Right atrium auricular region (tissue), 2 donors: ENCODE measurements at regions not wholly inside any gene's neighbourhood (a gene's known extent, or its start where the extent isn't known, plus 50 kb on each side); places are given as distances from the start of the nearest gene placed in this dataset.

Experiments used
- DNase-seq: peaks from one replicate; pipeline ENCODE4 v3.0.0-alpha.2; 2019; ENCODE audit warnings: low spot score
- H3K27ac ChIP-seq, 2 donors: fragments of 200-600 bp; sonication (generic); 1 replicate in 1 of 2; 2 replicates in 1 of 2; pipeline ENCODE4 v1.5.1; 2016 to 2019
- H3K27me3 ChIP-seq, 2 donors: fragments of 200-600 bp; sonication (generic); one replicate each; pipeline versions ENCODE4 v1.5.1 to v1.6.0; 2017 to 2019
- H3K36me3 ChIP-seq: fragments of 200-600 bp; sonication (generic); one replicate; pipeline ENCODE4 v1.5.1; 2016
- H3K4me1 ChIP-seq, 2 donors: fragments of 200-600 bp; sonication (generic); one replicate each; pipeline versions ENCODE4 v1.5.1 to v1.6.0; 2017 to 2019
- H3K4me3 ChIP-seq, 2 donors: fragments of 200-600 bp; sonication (generic); 1 replicate in 1 of 2; 2 replicates in 1 of 2; pipeline ENCODE4 v1.5.1; 2017 to 2019; ENCODE audit warnings: mild to moderate bottlenecking in 1 of 2, moderate library complexity in 1 of 2
- H3K9me3 ChIP-seq, 2 donors: fragments of 200-600 bp; sonication (generic); one replicate each; pipeline ENCODE4 v1.5.1; 2019
- TF ChIP-seq, protein P1 (sequence below), 2 donors: fragments of 200-600 bp; sonication (generic); IDR thresholded peaks; one replicate each; pipeline ENCODE4 v1.5.1; 2019; ENCODE audit warnings: antibody characterized with exemption in 2 of 2

DNA sequence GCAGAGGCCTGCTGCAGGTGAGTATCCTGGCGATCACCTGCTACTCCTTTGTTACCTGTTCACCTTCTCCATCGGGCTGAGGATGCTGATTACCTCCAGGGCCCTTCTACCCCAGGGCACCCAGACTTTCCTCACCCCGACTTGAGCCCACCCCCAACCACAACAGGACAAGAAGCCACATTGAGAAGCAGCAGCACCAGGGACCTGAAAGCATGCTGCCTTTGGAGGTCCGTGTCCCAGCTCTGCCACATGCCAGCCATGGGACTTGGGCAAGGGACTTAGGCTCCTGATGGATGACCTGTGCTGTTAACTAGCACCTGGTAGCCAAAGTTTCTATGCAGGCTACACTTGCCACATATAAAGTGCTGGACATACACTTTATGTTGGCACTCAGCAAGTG lies 89.7 kb downstream of the CPZ start:
- H3K27me3 ChIP-seq: no peaks in the 10 kb centered on the region
- DNase-seq: no peak
- H3K9me3 ChIP-seq: no peaks in the 10 kb centered on the region
- no peaks in the 10 kb centered on the region for H3K36me3 ChIP-seq
- H3K27ac ChIP-seq: no peak overlapping the region
- H3K4me1 ChIP-seq: no peaks in the 10 kb centered on the region
- no peak overlapping the region for H3K4me3 ChIP-seq
- TF ChIP-seq, protein P1, sequence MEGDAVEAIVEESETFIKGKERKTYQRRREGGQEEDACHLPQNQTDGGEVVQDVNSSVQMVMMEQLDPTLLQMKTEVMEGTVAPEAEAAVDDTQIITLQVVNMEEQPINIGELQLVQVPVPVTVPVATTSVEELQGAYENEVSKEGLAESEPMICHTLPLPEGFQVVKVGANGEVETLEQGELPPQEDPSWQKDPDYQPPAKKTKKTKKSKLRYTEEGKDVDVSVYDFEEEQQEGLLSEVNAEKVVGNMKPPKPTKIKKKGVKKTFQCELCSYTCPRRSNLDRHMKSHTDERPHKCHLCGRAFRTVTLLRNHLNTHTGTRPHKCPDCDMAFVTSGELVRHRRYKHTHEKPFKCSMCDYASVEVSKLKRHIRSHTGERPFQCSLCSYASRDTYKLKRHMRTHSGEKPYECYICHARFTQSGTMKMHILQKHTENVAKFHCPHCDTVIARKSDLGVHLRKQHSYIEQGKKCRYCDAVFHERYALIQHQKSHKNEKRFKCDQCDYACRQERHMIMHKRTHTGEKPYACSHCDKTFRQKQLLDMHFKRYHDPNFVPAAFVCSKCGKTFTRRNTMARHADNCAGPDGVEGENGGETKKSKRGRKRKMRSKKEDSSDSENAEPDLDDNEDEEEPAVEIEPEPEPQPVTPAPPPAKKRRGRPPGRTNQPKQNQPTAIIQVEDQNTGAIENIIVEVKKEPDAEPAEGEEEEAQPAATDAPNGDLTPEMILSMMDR (IDR thresholded peaks at IDR 0.05): no peak

- TF ChIP-seq, protein P1 (IDR thresholded peaks at IDR 0.05): no peak
- no peak overlapping the region for H3K27ac ChIP-seq
- H3K9me3 ChIP-seq: no peaks in the 10 kb centered on the region
- H3K4me3 ChIP-seq: no peak overlapping the region
- no peaks in the 10 kb centered on the region for H3K36me3 ChIP-seq
- H3K4me1 ChIP-seq: no peaks in the 10 kb centered on the region
- no peaks in the 10 kb centered on the region for H3K27me3 ChIP-seq
- no peak for DNase-seq
Observed at GRCh38 chr4:8681391-8681790, 88.8 kb downstream of the CPZ start.

- no peaks in the 10 kb centered on the region for H3K4me1 ChIP-seq
- no peak overlapping the region for H3K4me3 ChIP-seq
- H3K9me3 ChIP-seq: no peaks in the 10 kb centered on the region
- H3K27me3 ChIP-seq: no peaks in the 10 kb centered on the region
- no peak for DNase-seq
- TF ChIP-seq, protein P1 (IDR thresholded peaks at IDR 0.05): no peak
- no peak overlapping the region for H3K27ac ChIP-seq
- H3K36me3 ChIP-seq: no peaks in the 10 kb centered on the region
Observed at GRCh38 chr4:8679032-8679431, 86.5 kb downstream of the CPZ start.

DNA sequence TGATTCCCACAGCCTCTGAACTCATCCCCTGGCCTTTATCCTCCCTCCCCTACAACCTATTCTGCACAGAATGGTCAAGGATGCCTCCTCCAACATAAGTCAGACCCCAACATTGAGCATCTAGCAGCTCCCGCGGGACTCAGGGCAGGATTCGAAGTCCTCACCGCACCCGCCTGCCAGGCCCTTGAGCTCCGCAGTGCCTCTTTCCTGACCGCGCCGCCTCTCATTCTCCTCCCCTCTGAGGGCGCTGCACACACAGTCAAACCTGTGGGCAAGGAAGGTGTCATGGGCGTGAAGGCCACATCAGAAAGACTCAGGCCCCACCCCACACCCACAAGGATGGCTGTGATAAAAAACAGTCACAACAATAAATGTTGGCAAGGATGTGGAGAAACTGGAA lies 84.1 kb downstream of the CPZ start:
- Histone ChIP-seq H3K4me3 (no peak overlapping the region), H3K27me3 (no peaks in the 10 kb centered on the region), H3K4me1 (no peaks in the 10 kb centered on the region), H3K9me3 (no peaks in the 10 kb centered on the region), H3K36me3 (no peaks in the 10 kb centered on the region), H3K27ac (no peak overlapping the region)
- TF ChIP-seq, protein P1 (IDR thresholded peaks at IDR 0.05): no peak
- DNase-seq: no peak

DNA sequence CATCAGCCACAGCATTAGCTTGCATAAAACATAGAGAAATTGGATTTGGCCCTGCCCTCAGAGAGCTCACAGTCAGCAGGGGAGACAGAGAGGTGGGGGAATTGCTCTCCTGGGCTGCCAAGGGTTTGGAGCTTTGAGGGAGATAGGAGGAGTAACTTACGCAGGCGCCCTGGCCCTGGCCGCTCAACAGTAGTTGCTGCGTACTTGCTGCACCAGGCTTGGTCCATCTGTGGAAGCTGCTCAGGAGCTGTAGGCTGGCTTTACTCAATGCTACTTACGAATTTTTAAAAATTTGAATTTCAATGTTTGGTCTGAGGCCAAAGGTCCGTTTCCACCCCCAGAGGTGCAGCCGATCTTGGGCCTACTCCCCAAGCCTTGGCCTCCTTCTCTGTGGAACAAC lies 83.3 kb downstream of the CPZ start:
- H3K9me3 ChIP-seq: no peaks in the 10 kb centered on the region
- H3K4me1 ChIP-seq: no peaks in the 10 kb centered on the region
- no peaks in the 10 kb centered on the region for H3K27me3 ChIP-seq
- no peak overlapping the region for H3K4me3 ChIP-seq
- no peaks in the 10 kb centered on the region for H3K36me3 ChIP-seq
- no peak overlapping the region for H3K27ac ChIP-seq
- DNase-seq: no peak
- TF ChIP-seq, protein P1 (IDR thresholded peaks at IDR 0.05): no peak

- Histone ChIP-seq H3K27ac (no peak overlapping the region), H3K9me3 (no peaks in the 10 kb centered on the region), H3K36me3 (no peaks in the 10 kb centered on the region), H3K4me1 (no peaks in the 10 kb centered on the region), H3K4me3 (no peak overlapping the region), H3K27me3 (no peaks in the 10 kb centered on the region)
- DNase-seq: no peak
- TF ChIP-seq, protein P1 (IDR thresholded peaks at IDR 0.05): no peak
Observed at GRCh38 chr4:8675383-8675782, 82.8 kb downstream of the CPZ start.
